ENCODE measurements at regions not wholly inside any gene's neighbourhood (a gene's known extent, or its start where the extent isn't known, plus 50 kb on each side); places are given as distances from the start of the nearest gene placed in this dataset.

DNA sequence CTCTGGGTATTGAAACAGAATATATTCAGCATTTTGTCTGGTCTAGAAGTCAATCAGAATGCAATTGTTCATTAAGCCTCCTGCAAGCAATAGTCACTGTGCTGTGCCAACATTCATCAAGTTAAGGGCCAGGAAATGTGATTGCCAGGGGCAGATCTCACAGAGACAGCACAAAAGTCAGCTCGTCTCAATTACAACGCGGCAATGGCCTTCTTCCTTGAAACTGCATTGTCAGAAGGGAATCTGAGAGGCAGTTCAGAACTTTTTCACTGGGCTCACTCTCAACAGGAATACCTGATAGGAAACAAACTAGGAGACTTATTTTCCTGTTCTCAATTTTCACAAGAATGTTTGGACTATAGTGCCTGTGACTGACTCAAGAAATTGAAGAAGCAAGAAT is 131.1 kb upstream of the NR3C2 start (continued):
- no peak for TF ChIP-seq NR2C1 (IDR thresholded peaks at IDR 0.05)
- no peak for TF ChIP-seq PAX5 (IDR thresholded peaks at IDR 0.05; ENCODE audit: borderline replicate concordance, low read depth, low read length)
- TF ChIP-seq BRCA1 (IDR thresholded peaks at IDR 0.05; ENCODE audit: low read depth, low read length) = no peak
- TF ChIP-seq, protein P1, sequence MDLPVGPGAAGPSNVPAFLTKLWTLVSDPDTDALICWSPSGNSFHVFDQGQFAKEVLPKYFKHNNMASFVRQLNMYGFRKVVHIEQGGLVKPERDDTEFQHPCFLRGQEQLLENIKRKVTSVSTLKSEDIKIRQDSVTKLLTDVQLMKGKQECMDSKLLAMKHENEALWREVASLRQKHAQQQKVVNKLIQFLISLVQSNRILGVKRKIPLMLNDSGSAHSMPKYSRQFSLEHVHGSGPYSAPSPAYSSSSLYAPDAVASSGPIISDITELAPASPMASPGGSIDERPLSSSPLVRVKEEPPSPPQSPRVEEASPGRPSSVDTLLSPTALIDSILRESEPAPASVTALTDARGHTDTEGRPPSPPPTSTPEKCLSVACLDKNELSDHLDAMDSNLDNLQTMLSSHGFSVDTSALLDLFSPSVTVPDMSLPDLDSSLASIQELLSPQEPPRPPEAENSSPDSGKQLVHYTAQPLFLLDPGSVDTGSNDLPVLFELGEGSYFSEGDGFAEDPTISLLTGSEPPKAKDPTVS (IDR thresholded peaks at IDR 0.05; ENCODE audit: low read depth, low read length) = no peak

DNA sequence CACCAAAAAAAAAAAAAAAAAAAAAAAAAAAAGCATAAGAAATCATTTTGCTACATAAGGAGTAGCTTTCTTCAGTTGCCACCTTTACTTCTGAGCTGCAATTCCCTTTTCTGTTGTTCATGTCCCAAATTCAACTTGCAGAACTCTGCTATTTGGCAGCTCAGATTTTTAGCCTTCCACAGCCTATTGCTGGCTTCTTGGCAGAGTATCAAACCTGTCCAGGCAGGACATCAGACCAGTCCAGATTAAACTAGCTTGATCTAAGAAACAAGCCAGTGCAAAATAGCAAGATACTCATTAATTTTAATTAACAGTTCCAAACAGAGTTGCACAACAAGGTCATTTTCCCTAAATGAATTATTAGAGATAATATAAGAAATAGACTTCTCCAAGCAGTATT is 123.6 kb upstream of the NR3C2 start:
- SMC1A ChIA-PET (ENCODE audit: uncharacterized antibody, unreplicated experiment) = interaction anchor here (0.6 kb wide), 1 partner anchor 702 kb away, joined by 3 read pairs; no protein-coding TSS in a partner anchor
- ATAC-seq (no peak), FAIRE-seq (no peak), DNase-seq (ENCODE audit: low read depth, low spot score) (no peak)
- Histone ChIP-seq H3K4me1 (ENCODE audit: control insufficient read depth, insufficient read depth, low read length) (no peaks in the 10 kb centered on the region), H3K36me3 (ENCODE audit: control insufficient read depth in 2 of 2, insufficient read depth in 2 of 2, low read length in 1 of 2) (no peaks in the 10 kb centered on the region), H3K27me3 (replicated peaks in 1 of 2; ENCODE audit: control insufficient read depth in 2 of 2, insufficient read depth in 2 of 2, low read length in 1 of 2) (no peaks in the 10 kb centered on the region), H3K9ac (ENCODE audit: control insufficient read depth, insufficient read depth, low read length) (no peak overlapping the region), H3K9me3 (replicated peaks; ENCODE audit: control insufficient read depth, insufficient read depth, low read length) (no peaks in the 10 kb centered on the region), H4K20me1 (ENCODE audit: control insufficient read depth, insufficient read depth) (no peaks in the 10 kb centered on the region), H3K4me3 (no peak overlapping the region), H2AFZ (ENCODE audit: control insufficient read depth, low read depth, low read length) (no peak overlapping the region), H3K79me2 (ENCODE audit: control insufficient read depth, insufficient read depth, low read length) (no peaks in the 10 kb centered on the region), H3K27ac (ENCODE audit: control insufficient read depth, insufficient read depth) (no peak overlapping the region), H3K4me2 (ENCODE audit: control insufficient read depth, insufficient read depth) (no peak overlapping the region)
- POLR2A ChIA-PET = interaction anchor here (0.6 kb wide), 1 partner anchor 203 kb away, joined by 9 read pairs; no protein-coding TSS in a partner anchor
- CTCF ChIA-PET = no interaction called here
- RAD21 ChIA-PET (ENCODE audit: unreplicated experiment) = no interaction called here
- intact Hi-C loops (cut with micrococcal nuclease; ENCODE audit: unreplicated experiment) = no loop called here
- BruUV-seq (replicated peaks) = no TSS peak
- in situ Hi-C loops (cut with MboI) = no loop called here
- TF ChIP-seq POLR2A (IDR thresholded peaks at IDR 0.05; ENCODE audit: low read depth, low read length) (no peak), SMAD1 (IDR thresholded peaks at IDR 0.05; ENCODE audit: low read depth, partially characterized antibody) (no peak), POU2F2 (IDR thresholded peaks at IDR 0.05; ENCODE audit: borderline replicate concordance, low read depth, low read length) (no peak), HDAC2 (IDR thresholded peaks at IDR 0.05) (no peak)
- TF ChIP-seq, protein P2, sequence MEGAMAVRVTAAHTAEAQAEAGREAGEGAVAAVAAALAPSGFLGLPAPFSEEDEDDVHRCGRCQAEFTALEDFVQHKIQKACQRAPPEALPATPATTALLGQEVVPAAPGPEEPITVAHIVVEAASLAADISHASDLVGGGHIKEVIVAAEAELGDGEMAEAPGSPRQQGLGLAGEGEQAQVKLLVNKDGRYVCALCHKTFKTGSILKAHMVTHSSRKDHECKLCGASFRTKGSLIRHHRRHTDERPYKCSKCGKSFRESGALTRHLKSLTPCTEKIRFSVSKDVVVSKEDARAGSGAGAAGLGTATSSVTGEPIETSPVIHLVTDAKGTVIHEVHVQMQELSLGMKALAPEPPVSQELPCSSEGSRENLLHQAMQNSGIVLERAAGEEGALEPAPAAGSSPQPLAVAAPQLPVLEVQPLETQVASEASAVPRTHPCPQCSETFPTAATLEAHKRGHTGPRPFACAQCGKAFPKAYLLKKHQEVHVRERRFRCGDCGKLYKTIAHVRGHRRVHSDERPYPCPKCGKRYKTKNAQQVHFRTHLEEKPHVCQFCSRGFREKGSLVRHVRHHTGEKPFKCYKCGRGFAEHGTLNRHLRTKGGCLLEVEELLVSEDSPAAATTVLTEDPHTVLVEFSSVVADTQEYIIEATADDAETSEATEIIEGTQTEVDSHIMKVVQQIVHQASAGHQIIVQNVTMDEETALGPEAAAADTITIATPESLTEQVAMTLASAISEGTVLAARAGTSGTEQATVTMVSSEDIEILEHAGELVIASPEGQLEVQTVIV (IDR thresholded peaks at IDR 0.05; ENCODE audit: borderline replicate concordance, partially characterized antibody) = no peak
- TF ChIP-seq, protein P3, sequence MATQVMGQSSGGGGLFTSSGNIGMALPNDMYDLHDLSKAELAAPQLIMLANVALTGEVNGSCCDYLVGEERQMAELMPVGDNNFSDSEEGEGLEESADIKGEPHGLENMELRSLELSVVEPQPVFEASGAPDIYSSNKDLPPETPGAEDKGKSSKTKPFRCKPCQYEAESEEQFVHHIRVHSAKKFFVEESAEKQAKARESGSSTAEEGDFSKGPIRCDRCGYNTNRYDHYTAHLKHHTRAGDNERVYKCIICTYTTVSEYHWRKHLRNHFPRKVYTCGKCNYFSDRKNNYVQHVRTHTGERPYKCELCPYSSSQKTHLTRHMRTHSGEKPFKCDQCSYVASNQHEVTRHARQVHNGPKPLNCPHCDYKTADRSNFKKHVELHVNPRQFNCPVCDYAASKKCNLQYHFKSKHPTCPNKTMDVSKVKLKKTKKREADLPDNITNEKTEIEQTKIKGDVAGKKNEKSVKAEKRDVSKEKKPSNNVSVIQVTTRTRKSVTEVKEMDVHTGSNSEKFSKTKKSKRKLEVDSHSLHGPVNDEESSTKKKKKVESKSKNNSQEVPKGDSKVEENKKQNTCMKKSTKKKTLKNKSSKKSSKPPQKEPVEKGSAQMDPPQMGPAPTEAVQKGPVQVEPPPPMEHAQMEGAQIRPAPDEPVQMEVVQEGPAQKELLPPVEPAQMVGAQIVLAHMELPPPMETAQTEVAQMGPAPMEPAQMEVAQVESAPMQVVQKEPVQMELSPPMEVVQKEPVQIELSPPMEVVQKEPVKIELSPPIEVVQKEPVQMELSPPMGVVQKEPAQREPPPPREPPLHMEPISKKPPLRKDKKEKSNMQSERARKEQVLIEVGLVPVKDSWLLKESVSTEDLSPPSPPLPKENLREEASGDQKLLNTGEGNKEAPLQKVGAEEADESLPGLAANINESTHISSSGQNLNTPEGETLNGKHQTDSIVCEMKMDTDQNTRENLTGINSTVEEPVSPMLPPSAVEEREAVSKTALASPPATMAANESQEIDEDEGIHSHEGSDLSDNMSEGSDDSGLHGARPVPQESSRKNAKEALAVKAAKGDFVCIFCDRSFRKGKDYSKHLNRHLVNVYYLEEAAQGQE (IDR thresholded peaks at IDR 0.05; ENCODE audit: low read depth, low read length) = no peak
- TF ChIP-seq, protein P4, sequence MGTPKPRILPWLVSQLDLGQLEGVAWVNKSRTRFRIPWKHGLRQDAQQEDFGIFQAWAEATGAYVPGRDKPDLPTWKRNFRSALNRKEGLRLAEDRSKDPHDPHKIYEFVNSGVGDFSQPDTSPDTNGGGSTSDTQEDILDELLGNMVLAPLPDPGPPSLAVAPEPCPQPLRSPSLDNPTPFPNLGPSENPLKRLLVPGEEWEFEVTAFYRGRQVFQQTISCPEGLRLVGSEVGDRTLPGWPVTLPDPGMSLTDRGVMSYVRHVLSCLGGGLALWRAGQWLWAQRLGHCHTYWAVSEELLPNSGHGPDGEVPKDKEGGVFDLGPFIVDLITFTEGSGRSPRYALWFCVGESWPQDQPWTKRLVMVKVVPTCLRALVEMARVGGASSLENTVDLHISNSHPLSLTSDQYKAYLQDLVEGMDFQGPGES (IDR thresholded peaks at IDR 0.05) = no peak
- TF ChIP-seq, protein P5, sequence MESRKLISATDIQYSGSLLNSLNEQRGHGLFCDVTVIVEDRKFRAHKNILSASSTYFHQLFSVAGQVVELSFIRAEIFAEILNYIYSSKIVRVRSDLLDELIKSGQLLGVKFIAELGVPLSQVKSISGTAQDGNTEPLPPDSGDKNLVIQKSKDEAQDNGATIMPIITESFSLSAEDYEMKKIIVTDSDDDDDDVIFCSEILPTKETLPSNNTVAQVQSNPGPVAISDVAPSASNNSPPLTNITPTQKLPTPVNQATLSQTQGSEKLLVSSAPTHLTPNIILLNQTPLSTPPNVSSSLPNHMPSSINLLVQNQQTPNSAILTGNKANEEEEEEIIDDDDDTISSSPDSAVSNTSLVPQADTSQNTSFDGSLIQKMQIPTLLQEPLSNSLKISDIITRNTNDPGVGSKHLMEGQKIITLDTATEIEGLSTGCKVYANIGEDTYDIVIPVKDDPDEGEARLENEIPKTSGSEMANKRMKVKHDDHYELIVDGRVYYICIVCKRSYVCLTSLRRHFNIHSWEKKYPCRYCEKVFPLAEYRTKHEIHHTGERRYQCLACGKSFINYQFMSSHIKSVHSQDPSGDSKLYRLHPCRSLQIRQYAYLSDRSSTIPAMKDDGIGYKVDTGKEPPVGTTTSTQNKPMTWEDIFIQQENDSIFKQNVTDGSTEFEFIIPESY (IDR thresholded peaks at IDR 0.05) = no peak

All from GM12878 (cell line).